Breast epithelium (tissue), 4 donors: ENCODE measurements at regions not wholly inside any gene's neighbourhood (a gene's known extent, or its start where the extent isn't known, plus 50 kb on each side); places are given as distances from the start of the nearest gene placed in this dataset.

ENCODE experiments used
- DNase-seq, 2 donors: peaks; one replicate each; pipeline ENCODE4 v3.0.0-alpha.2; 2019; ENCODE audit warnings: low spot score in 2 of 2
- H3K27ac ChIP-seq, 2 donors: fragments of 200-600 bp; sonication (generic) in 1 of 2; one replicate each; pipeline ENCODE4 v1.5.1; 2016 to 2019; ENCODE audit warnings: mild to moderate bottlenecking in 1 of 2
- H3K27me3 ChIP-seq, 2 donors: fragments of 200-600 bp; sonication (generic) in 1 of 2; one replicate each; pipeline versions ENCODE4 v1.5.1 to v1.6.0; 2017 to 2019; ENCODE audit warnings: control low read depth in 1 of 2, mild to moderate bottlenecking in 1 of 2
- H3K36me3 ChIP-seq: fragments of 200-600 bp; one replicate; pipeline ENCODE4 v1.5.1; 2019
- H3K4me1 ChIP-seq, 2 donors: fragments of 200-600 bp; sonication (generic); one replicate each; pipeline ENCODE4 v1.5.1; 2016 to 2019; ENCODE audit warnings: control low read depth in 1 of 2
- H3K4me3 ChIP-seq, 3 donors: fragments of 200-600 bp; sonication (generic); 1 replicate in 2 of 3; 2 replicates in 1 of 3; pipeline ENCODE4 v1.5.1; 2016 to 2019; ENCODE audit warnings: mild to moderate bottlenecking in 3 of 3, moderate library complexity in 2 of 3
- H3K9me3 ChIP-seq, 2 donors: fragments of 200-600 bp; sonication (generic) in 1 of 2; one replicate each; pipeline ENCODE4 v1.5.1; 2016 to 2019; ENCODE audit warnings: control low read depth in 1 of 2
- POLR2A ChIP-seq: fragments of 450-650 bp; IDR thresholded peaks from one replicate; pipeline ENCODE4 v1.6.1; 2016; ENCODE audit warnings: antibody characterized with exemption, mild to moderate bottlenecking, moderate library complexity
- POLR2AphosphoS5 ChIP-seq, 3 donors: sonication (generic); formaldehyde crosslinking; IDR thresholded peaks; one replicate each; pipeline ENCODE4 v1.6.1; 2017; ENCODE audit warnings: antibody characterized with exemption in 3 of 3
- intact Hi-C: fragments of 100-400 bp; cut with DNase I; formaldehyde crosslinking; loops from one replicate; pipeline ENCODE4 v1.15.1; 2023; ENCODE audit warnings: low total_unique reads
- TF ChIP-seq, protein P1 (sequence below), 3 donors: fragments of 450-650 bp; IDR thresholded peaks; one replicate each; pipeline ENCODE4 v1.5.1; 2016 to 2017; ENCODE audit warnings: antibody characterized with exemption in 3 of 3, mild to moderate bottlenecking in 3 of 3, moderate library complexity in 3 of 3

DNA sequence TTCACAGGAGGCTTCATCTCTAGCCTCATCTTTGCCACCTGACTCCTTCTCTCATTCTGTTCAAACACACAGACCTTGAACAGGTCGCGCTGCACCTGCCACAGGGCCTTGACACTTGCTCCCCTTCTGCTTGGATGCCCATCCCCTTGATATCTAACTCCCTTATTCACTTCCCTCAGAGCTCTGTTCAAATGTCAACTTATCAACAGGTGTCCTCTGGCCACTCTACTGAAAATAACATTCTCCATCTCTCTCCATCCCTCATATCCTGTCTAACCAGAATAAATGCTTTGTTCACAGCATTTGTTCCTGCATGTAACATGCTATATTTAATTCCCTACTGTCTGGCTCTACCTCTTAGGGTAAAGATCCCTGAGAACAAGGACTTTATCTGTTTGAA is 67.2 kb upstream of the DRD2 start:
- TF ChIP-seq POLR2AphosphoS5 (IDR thresholded peaks at IDR 0.05), result no peak
- TF ChIP-seq, protein P1, sequence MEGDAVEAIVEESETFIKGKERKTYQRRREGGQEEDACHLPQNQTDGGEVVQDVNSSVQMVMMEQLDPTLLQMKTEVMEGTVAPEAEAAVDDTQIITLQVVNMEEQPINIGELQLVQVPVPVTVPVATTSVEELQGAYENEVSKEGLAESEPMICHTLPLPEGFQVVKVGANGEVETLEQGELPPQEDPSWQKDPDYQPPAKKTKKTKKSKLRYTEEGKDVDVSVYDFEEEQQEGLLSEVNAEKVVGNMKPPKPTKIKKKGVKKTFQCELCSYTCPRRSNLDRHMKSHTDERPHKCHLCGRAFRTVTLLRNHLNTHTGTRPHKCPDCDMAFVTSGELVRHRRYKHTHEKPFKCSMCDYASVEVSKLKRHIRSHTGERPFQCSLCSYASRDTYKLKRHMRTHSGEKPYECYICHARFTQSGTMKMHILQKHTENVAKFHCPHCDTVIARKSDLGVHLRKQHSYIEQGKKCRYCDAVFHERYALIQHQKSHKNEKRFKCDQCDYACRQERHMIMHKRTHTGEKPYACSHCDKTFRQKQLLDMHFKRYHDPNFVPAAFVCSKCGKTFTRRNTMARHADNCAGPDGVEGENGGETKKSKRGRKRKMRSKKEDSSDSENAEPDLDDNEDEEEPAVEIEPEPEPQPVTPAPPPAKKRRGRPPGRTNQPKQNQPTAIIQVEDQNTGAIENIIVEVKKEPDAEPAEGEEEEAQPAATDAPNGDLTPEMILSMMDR (IDR thresholded peaks at IDR 0.05), result no peak
- no peak for TF ChIP-seq POLR2A
- no peak for DNase-seq
- H3K4me3 ChIP-seq, result no peak overlapping the region
- intact Hi-C loops, result no loop called here
- no peaks in the 10 kb centered on the region for H3K4me1 ChIP-seq
- no peaks in the 10 kb centered on the region for H3K9me3 ChIP-seq
- H3K27me3 ChIP-seq, result no peaks in the 10 kb centered on the region
- no peak overlapping the region for H3K27ac ChIP-seq
- H3K36me3 ChIP-seq, result no peaks in the 10 kb centered on the region

DNA sequence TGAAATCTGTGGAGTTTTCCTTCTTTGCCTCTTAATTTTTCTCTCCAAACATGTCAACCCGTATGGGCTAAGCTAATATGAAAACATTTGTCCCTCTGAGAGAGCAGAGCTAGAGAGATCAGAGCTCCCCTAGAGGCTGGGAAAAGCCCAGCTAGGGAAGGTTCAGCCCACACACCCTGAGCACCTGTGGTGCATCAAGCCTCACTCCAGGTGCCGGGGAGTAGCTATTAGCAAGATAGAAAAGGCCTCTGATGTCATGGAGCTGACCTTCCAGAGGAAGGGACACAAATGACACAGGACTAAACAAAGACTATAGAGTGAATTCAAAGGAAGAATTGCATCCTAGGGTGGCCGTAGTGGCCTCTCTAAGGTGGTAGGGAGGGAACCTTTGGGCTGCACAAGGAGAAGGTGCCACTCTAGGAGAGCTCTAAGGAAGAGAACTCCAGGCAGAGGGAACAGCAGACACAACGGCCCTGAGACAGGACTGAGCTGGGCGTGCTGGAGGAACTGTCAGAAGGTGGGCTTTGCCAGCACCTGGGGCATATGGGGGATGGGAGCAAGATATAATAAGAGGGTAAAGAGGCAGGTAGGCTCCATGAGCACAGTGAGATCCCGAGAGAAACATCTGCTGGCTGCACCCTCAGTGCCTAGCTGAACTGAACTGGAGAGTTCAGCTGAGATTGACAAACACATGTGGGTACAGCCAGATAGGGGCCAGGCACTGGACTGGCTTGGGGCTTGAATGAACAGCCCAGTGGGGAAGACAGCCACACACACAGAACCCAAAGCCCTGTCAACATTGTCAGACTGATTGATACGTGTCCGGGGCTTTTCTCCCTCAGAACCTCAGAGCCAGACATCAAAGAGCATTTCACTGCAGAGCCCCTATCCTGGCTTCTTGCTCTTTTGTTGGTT is 65.5 kb upstream of the DRD2 start:
- H3K27me3 ChIP-seq, result no peaks in the 10 kb centered on the region
- no peak overlapping the region for H3K4me3 ChIP-seq
- H3K9me3 ChIP-seq, result no peaks in the 10 kb centered on the region
- DNase-seq, result no peak
- no peaks in the 10 kb centered on the region for H3K4me1 ChIP-seq
- H3K27ac ChIP-seq, result no peak overlapping the region
- TF ChIP-seq POLR2A, result no peak
- no peak for TF ChIP-seq POLR2AphosphoS5 (IDR thresholded peaks at IDR 0.05)
- TF ChIP-seq, protein P1 (IDR thresholded peaks at IDR 0.05), result no peak
- intact Hi-C loops, result no loop called here
- no peaks in the 10 kb centered on the region for H3K36me3 ChIP-seq

DNA sequence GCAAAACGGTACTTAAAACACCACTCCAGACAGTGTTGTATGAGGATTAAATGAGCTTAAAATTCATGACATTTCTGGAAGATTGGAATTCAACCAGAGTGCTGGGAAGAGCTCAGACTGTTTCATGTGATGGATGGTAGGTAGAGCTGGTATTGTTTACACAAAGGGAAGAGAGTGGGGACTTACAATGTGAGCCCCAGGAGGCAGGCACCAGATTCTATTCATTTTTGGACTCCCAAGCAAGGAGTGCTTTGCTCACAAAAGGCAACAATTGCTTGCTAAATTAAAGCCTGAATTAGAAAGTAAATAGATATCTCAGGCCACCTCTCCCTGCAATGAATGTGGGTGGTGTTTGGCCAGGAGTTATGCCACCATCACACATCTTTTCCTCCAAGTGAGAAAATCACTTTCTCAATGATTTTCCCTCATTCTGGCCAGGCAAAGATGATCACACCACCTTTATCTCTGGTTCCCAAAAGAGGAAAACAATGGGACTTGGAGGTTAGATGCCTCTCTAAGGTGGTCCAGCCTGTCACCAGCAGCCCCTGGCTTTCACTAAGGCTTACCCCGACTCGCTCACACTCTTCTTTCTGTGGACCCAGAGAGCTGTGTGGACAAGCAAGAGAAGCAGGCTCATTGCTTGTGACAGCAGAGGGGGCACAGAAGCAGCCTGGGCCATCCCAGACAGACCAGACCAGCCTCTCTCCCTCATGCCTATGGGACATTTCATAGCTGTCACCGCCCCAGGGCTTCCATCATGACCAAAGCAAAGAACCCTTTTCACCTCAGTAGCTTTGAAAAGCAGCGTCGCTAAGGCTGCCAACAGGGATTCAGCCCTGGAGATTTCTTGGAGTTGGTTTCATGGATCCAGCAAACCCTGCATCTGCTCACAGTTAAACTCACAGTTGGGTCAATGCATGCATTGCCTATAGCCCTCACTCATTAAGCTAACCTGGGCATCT is 63.5 kb upstream of the DRD2 start:
- intact Hi-C loops, result no loop called here

DNA sequence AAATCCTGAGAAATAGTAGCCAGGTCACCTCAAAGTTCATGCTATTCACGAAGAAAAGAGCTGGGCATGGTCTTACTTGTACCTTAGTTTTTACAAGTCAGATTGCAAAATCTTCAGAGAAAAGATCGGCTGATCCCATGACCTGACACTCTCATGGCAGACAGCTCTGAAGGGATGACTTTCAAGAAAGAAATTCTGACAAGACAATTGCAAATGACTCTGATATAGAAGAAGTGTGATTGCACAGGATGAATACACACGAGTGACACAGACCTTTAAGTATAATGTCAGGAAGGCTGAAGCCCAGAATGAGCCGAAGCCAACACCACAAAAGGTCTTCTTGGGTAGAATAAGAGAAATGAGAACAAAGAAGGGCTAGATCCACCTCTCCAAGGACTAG is 59.4 kb upstream of the DRD2 start:
- TF ChIP-seq POLR2A (no peak), POLR2AphosphoS5 (IDR thresholded peaks at IDR 0.05) (no peak)
- TF ChIP-seq, protein P1 (IDR thresholded peaks at IDR 0.05), result no peak
- intact Hi-C loops, result no loop called here
- H3K27ac ChIP-seq, result no peak overlapping the region
- no peak for DNase-seq
- H3K36me3 ChIP-seq, result no peaks in the 10 kb centered on the region
- H3K9me3 ChIP-seq, result no peaks in the 10 kb centered on the region
- H3K4me1 ChIP-seq, result no peaks in the 10 kb centered on the region
- H3K27me3 ChIP-seq, result no peaks in the 10 kb centered on the region
- no peak overlapping the region for H3K4me3 ChIP-seq

More for the DNA sequence above, 63.5 kb upstream of the DRD2 start:
- Histone ChIP-seq H3K27ac (no peak overlapping the region), H3K27me3 (no peaks in the 10 kb centered on the region), H3K9me3 (no peaks in the 10 kb centered on the region), H3K4me1 (no peaks in the 10 kb centered on the region), H3K4me3 (no peak overlapping the region), H3K36me3 (no peaks in the 10 kb centered on the region)
- DNase-seq, result no peak
- TF ChIP-seq, protein P1 (IDR thresholded peaks at IDR 0.05), result no peak
- TF ChIP-seq POLR2AphosphoS5 (IDR thresholded peaks at IDR 0.05), result no peak
- TF ChIP-seq POLR2A, result no peak

DNA sequence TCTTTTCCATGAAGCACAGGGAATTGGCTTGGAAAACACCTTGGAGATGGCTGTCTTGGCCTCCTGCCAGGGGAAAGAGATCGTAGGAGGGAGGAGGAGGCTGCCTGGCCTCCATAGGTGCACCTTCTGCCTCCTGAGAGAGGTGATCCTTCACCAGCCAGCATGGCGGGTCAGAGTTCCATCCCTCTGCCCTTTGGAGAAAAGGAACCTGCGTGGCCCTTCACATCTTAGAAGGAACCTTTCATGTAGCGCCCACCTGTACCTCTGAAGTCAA is 58.2 kb upstream of the DRD2 start:
- intact Hi-C loops, result no loop called here
- DNase-seq, result no peak
- no peaks in the 10 kb centered on the region for H3K36me3 ChIP-seq
- H3K27ac ChIP-seq, result no peak overlapping the region
- H3K27me3 ChIP-seq, result no peaks in the 10 kb centered on the region
- H3K4me3 ChIP-seq, result no peak overlapping the region
- no peaks in the 10 kb centered on the region for H3K4me1 ChIP-seq
- TF ChIP-seq, protein P1 (IDR thresholded peaks at IDR 0.05), result no peak
- TF ChIP-seq POLR2A (no peak), POLR2AphosphoS5 (IDR thresholded peaks at IDR 0.05) (no peak)
- no peaks in the 10 kb centered on the region for H3K9me3 ChIP-seq
